ENCODE measurements at regions not wholly inside any gene's neighbourhood (a gene's known extent, or its start where the extent isn't known, plus 50 kb on each side); places are given as distances from the start of the nearest gene placed in this dataset.

- TF ChIP-seq YY1 (IDR thresholded peaks at IDR 0.05; ENCODE audit: insufficient read depth, insufficient read length) (no peak), SUZ12 (IDR thresholded peaks at IDR 0.05; ENCODE audit: extremely low read depth, insufficient read depth, insufficient read length) (no peak), ZNF274 (IDR thresholded peaks at IDR 0.05; ENCODE audit: low read depth, low read length) (no peak)
- H3K9me3 ChIP-seq (ENCODE audit: insufficient read depth, low read length) = peaks cover 11% of the 10 kb centered on the region
Observed at GRCh38 chr5:117266280-117266679, 691.7 kb upstream of the SEMA6A start.

GRCh38 chr5:117263231-117263630 lies 688.6 kb upstream of the SEMA6A start:
- no peaks in the 10 kb centered on the region for H3K36me3 ChIP-seq (ENCODE audit: insufficient read depth, insufficient read length, low read length)
- no peak overlapping the region for H3K9ac ChIP-seq (ENCODE audit: insufficient read length, low read depth)
- no peak overlapping the region for H3K4me3 ChIP-seq (ENCODE audit: insufficient read length, low read depth)
- H3K4me1 ChIP-seq (ENCODE audit: insufficient read depth, insufficient read length) = no peaks in the 10 kb centered on the region
- TF ChIP-seq SUZ12 (IDR thresholded peaks at IDR 0.05; ENCODE audit: extremely low read depth, insufficient read depth, insufficient read length) = no peak
- TF ChIP-seq YY1 (IDR thresholded peaks at IDR 0.05; ENCODE audit: insufficient read depth, insufficient read length) = no peak
- no peak for TF ChIP-seq ZNF274 (IDR thresholded peaks at IDR 0.05; ENCODE audit: low read depth, low read length)
- DNase-seq (ENCODE audit: low read depth, low spot score) = no peak
- peaks cover 11% of the 10 kb centered on the region for H3K9me3 ChIP-seq (ENCODE audit: insufficient read depth, low read length)
- no peaks in the 10 kb centered on the region for H3K27me3 ChIP-seq (ENCODE audit: insufficient read depth, insufficient read length)

More at GRCh38 chr5:117266280-117266679, 691.7 kb upstream of the SEMA6A start:
- Histone ChIP-seq H3K9ac (ENCODE audit: insufficient read length, low read depth) (no peak overlapping the region), H3K4me1 (ENCODE audit: insufficient read depth, insufficient read length) (no peaks in the 10 kb centered on the region), H3K36me3 (ENCODE audit: insufficient read depth, insufficient read length, low read length) (no peaks in the 10 kb centered on the region), H3K27me3 (ENCODE audit: insufficient read depth, insufficient read length) (no peaks in the 10 kb centered on the region), H3K4me3 (ENCODE audit: insufficient read length, low read depth) (no peak overlapping the region)
- no peak for DNase-seq (ENCODE audit: low read depth, low spot score)

GRCh38 chr5:117262572-117263131 lies 688.0 kb upstream of the SEMA6A start:
- Histone ChIP-seq H3K36me3 (ENCODE audit: insufficient read depth, insufficient read length, low read length) (no peaks in the 10 kb centered on the region), H3K9ac (ENCODE audit: insufficient read length, low read depth) (no peak overlapping the region), H3K27me3 (ENCODE audit: insufficient read depth, insufficient read length) (no peaks in the 10 kb centered on the region), H3K4me1 (ENCODE audit: insufficient read depth, insufficient read length) (no peaks in the 10 kb centered on the region), H3K9me3 (ENCODE audit: insufficient read depth, low read length) (peaks cover 11% of the 10 kb centered on the region), H3K4me3 (ENCODE audit: insufficient read length, low read depth) (no peak overlapping the region)
- no peak for TF ChIP-seq SUZ12 (IDR thresholded peaks at IDR 0.05; ENCODE audit: extremely low read depth, insufficient read depth, insufficient read length)
- no peak for TF ChIP-seq YY1 (IDR thresholded peaks at IDR 0.05; ENCODE audit: insufficient read depth, insufficient read length)
- no peak for TF ChIP-seq ZNF274 (IDR thresholded peaks at IDR 0.05; ENCODE audit: low read depth, low read length)
- DNase-seq (ENCODE audit: low read depth, low spot score) = no peak

GRCh38 chr5:117261948-117262571 lies 687.4 kb upstream of the SEMA6A start:
- Histone ChIP-seq H3K36me3 (ENCODE audit: insufficient read depth, insufficient read length, low read length) (no peaks in the 10 kb centered on the region), H3K27me3 (ENCODE audit: insufficient read depth, insufficient read length) (no peaks in the 10 kb centered on the region), H3K4me1 (ENCODE audit: insufficient read depth, insufficient read length) (no peaks in the 10 kb centered on the region), H3K9ac (ENCODE audit: insufficient read length, low read depth) (no peak overlapping the region), H3K4me3 (ENCODE audit: insufficient read length, low read depth) (no peak overlapping the region), H3K9me3 (ENCODE audit: insufficient read depth, low read length) (peaks cover 11% of the 10 kb centered on the region)
- DNase-seq (ENCODE audit: low read depth, low spot score) = no peak
- TF ChIP-seq SUZ12 (IDR thresholded peaks at IDR 0.05; ENCODE audit: extremely low read depth, insufficient read depth, insufficient read length) (no peak), ZNF274 (IDR thresholded peaks at IDR 0.05; ENCODE audit: low read depth, low read length) (no peak)

- no peak overlapping the region for H3K9ac ChIP-seq (ENCODE audit: insufficient read length, low read depth)
- no peak for DNase-seq (ENCODE audit: low read depth, low spot score)
- no peak for TF ChIP-seq SUZ12 (IDR thresholded peaks at IDR 0.05; ENCODE audit: extremely low read depth, insufficient read depth, insufficient read length)
- no peak for TF ChIP-seq ZNF274 (IDR thresholded peaks at IDR 0.05; ENCODE audit: low read depth, low read length)
- no peak for TF ChIP-seq YY1 (IDR thresholded peaks at IDR 0.05; ENCODE audit: insufficient read depth, insufficient read length)
- no peak overlapping the region for H3K4me3 ChIP-seq (ENCODE audit: insufficient read length, low read depth)
- no peaks in the 10 kb centered on the region for H3K4me1 ChIP-seq (ENCODE audit: insufficient read depth, insufficient read length)
- H3K36me3 ChIP-seq (ENCODE audit: insufficient read depth, insufficient read length, low read length) = no peaks in the 10 kb centered on the region
- no peaks in the 10 kb centered on the region for H3K9me3 ChIP-seq (ENCODE audit: insufficient read depth, low read length)
- H3K27me3 ChIP-seq (ENCODE audit: insufficient read depth, insufficient read length) = no peaks in the 10 kb centered on the region
Observed at GRCh38 chr5:117255211-117256027, 680.8 kb upstream of the SEMA6A start.

GRCh38 chr5:117252566-117252965 lies 677.9 kb upstream of the SEMA6A start:
- Histone ChIP-seq H3K4me3 (ENCODE audit: insufficient read length, low read depth) (no peak overlapping the region), H3K36me3 (ENCODE audit: insufficient read depth, insufficient read length, low read length) (no peaks in the 10 kb centered on the region), H3K4me1 (ENCODE audit: insufficient read depth, insufficient read length) (no peaks in the 10 kb centered on the region), H3K9me3 (ENCODE audit: insufficient read depth, low read length) (no peaks in the 10 kb centered on the region), H3K9ac (ENCODE audit: insufficient read length, low read depth) (no peak overlapping the region), H3K27me3 (ENCODE audit: insufficient read depth, insufficient read length) (no peaks in the 10 kb centered on the region)
- TF ChIP-seq ZNF274 (IDR thresholded peaks at IDR 0.05; ENCODE audit: low read depth, low read length) (no peak), YY1 (IDR thresholded peaks at IDR 0.05; ENCODE audit: insufficient read depth, insufficient read length) (no peak), SUZ12 (IDR thresholded peaks at IDR 0.05; ENCODE audit: extremely low read depth, insufficient read depth, insufficient read length) (no peak)
- no peak for DNase-seq (ENCODE audit: low read depth, low spot score)

Measured in NT2/D1 (cell line).